ENCODE measurements at regions not wholly inside any gene's neighbourhood (a gene's known extent, or its start where the extent isn't known, plus 50 kb on each side); places are given as distances from the start of the nearest gene placed in this dataset.

DNA sequence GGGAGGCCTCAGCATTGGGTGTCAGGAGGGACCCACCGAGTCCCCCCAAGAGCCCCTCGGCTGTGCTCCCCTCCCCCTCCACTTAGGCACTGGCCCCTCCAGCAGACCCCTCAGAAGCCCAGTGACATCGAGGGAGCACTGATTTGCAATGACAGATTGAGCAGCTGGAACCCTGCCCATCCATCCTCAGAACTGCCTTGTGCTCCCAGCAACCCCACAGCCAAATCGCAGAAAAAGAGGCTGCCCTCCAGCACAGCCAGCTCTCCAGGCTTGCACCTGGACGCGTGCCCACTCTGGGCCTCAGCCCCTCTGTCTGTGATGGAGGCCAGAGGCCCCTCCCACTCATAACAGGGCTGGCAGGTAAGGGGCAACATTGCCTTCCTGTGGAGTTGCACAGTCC is 123.2 kb upstream of the VSTM2B start:
- TF ChIP-seq ZNF274 (IDR thresholded peaks at IDR 0.05; ENCODE audit: low read depth, low read length) (no peak), CBX3 (IDR thresholded peaks at IDR 0.05; ENCODE audit: low read depth) (no peak), SIN3A (IDR thresholded peaks at IDR 0.05; ENCODE audit: low read depth) (no peak), ZFX (IDR thresholded peaks at IDR 0.05) (no peak), SP1 (IDR thresholded peaks at IDR 0.05; ENCODE audit: low read depth) (no peak), EGR1 (IDR thresholded peaks at IDR 0.05; ENCODE audit: low read depth) (no peak), JUND (IDR thresholded peaks at IDR 0.05) (no peak), CEBPB (IDR thresholded peaks at IDR 0.05; ENCODE audit: low read depth) (no peak)
- TF ChIP-seq, protein P1, sequence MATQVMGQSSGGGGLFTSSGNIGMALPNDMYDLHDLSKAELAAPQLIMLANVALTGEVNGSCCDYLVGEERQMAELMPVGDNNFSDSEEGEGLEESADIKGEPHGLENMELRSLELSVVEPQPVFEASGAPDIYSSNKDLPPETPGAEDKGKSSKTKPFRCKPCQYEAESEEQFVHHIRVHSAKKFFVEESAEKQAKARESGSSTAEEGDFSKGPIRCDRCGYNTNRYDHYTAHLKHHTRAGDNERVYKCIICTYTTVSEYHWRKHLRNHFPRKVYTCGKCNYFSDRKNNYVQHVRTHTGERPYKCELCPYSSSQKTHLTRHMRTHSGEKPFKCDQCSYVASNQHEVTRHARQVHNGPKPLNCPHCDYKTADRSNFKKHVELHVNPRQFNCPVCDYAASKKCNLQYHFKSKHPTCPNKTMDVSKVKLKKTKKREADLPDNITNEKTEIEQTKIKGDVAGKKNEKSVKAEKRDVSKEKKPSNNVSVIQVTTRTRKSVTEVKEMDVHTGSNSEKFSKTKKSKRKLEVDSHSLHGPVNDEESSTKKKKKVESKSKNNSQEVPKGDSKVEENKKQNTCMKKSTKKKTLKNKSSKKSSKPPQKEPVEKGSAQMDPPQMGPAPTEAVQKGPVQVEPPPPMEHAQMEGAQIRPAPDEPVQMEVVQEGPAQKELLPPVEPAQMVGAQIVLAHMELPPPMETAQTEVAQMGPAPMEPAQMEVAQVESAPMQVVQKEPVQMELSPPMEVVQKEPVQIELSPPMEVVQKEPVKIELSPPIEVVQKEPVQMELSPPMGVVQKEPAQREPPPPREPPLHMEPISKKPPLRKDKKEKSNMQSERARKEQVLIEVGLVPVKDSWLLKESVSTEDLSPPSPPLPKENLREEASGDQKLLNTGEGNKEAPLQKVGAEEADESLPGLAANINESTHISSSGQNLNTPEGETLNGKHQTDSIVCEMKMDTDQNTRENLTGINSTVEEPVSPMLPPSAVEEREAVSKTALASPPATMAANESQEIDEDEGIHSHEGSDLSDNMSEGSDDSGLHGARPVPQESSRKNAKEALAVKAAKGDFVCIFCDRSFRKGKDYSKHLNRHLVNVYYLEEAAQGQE (IDR thresholded peaks at IDR 0.05; ENCODE audit: low read depth): no peak
- TF ChIP-seq, protein P2, sequence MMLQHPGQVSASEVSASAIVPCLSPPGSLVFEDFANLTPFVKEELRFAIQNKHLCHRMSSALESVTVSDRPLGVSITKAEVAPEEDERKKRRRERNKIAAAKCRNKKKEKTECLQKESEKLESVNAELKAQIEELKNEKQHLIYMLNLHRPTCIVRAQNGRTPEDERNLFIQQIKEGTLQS (IDR thresholded peaks at IDR 0.05): no peak
- TF ChIP-seq, protein P3, sequence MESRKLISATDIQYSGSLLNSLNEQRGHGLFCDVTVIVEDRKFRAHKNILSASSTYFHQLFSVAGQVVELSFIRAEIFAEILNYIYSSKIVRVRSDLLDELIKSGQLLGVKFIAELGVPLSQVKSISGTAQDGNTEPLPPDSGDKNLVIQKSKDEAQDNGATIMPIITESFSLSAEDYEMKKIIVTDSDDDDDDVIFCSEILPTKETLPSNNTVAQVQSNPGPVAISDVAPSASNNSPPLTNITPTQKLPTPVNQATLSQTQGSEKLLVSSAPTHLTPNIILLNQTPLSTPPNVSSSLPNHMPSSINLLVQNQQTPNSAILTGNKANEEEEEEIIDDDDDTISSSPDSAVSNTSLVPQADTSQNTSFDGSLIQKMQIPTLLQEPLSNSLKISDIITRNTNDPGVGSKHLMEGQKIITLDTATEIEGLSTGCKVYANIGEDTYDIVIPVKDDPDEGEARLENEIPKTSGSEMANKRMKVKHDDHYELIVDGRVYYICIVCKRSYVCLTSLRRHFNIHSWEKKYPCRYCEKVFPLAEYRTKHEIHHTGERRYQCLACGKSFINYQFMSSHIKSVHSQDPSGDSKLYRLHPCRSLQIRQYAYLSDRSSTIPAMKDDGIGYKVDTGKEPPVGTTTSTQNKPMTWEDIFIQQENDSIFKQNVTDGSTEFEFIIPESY (IDR thresholded peaks at IDR 0.05; ENCODE audit: extremely low read depth, insufficient replicate concordance, low read length): no peak
- no peaks in the 10 kb centered on the region for H3K9me3 ChIP-seq (ENCODE audit: control insufficient read depth in 1 of 2, insufficient read depth in 1 of 2, low read depth in 1 of 2, low read length in 2 of 2)
- H3K36me3 ChIP-seq (ENCODE audit: control insufficient read depth in 1 of 2, insufficient read depth in 2 of 2, low read length in 2 of 2): no peaks in the 10 kb centered on the region
- ChIA-PET POLR2A (no interaction called here), CTCF (no interaction called here), RAD21 (ENCODE audit: low non-redundant PET in 1 of 2, low total read pairs in 2 of 2, uncharacterized antibody in 2 of 2, unreplicated experiment in 2 of 2) (no interaction called here)
- H4K20me1 ChIP-seq (ENCODE audit: insufficient read depth): no peaks in the 10 kb centered on the region
- H3K9me2 ChIP-seq (ENCODE audit: insufficient read depth): no peaks in the 10 kb centered on the region
- BruUV-seq (replicated peaks): no TSS peak
- no peak overlapping the region for H3K9ac ChIP-seq (ENCODE audit: low read length)
- H3K27ac ChIP-seq (ENCODE audit: low read depth, low read length): no peak overlapping the region
- DNase-seq (ENCODE audit: low read depth, low spot score) (no peak), ATAC-seq (no peak)
- no peak overlapping the region for H2AFZ ChIP-seq (ENCODE audit: low read depth, low read length, poor library complexity, severe bottlenecking)
- H3K4me1 ChIP-seq (ENCODE audit: control insufficient read depth in 1 of 2, insufficient read depth in 2 of 2, low read length in 2 of 2): no peaks in the 10 kb centered on the region
- H3K79me2 ChIP-seq (ENCODE audit: insufficient read depth, low read length): no peaks in the 10 kb centered on the region
- no peak overlapping the region for H3K4me2 ChIP-seq (ENCODE audit: low read length)
- H3K27me3 ChIP-seq (ENCODE audit: insufficient read depth, low read length): peaks cover 17% of the 10 kb centered on the region
- no peak overlapping the region for H3K4me3 ChIP-seq (replicated peaks in 1 of 2; ENCODE audit: low read depth in 1 of 2, low read length in 2 of 2)
- intact Hi-C loops (cut with micrococcal nuclease): no loop called here
